ENCODE measurements at regions not wholly inside any gene's neighbourhood (a gene's known extent, or its start where the extent isn't known, plus 50 kb on each side); places are given as distances from the start of the nearest gene placed in this dataset.

GRCh38 chr12:74401966-74402365, 135.7 kb upstream of the ATXN7L3B start:
- TF ChIP-seq, protein P1, sequence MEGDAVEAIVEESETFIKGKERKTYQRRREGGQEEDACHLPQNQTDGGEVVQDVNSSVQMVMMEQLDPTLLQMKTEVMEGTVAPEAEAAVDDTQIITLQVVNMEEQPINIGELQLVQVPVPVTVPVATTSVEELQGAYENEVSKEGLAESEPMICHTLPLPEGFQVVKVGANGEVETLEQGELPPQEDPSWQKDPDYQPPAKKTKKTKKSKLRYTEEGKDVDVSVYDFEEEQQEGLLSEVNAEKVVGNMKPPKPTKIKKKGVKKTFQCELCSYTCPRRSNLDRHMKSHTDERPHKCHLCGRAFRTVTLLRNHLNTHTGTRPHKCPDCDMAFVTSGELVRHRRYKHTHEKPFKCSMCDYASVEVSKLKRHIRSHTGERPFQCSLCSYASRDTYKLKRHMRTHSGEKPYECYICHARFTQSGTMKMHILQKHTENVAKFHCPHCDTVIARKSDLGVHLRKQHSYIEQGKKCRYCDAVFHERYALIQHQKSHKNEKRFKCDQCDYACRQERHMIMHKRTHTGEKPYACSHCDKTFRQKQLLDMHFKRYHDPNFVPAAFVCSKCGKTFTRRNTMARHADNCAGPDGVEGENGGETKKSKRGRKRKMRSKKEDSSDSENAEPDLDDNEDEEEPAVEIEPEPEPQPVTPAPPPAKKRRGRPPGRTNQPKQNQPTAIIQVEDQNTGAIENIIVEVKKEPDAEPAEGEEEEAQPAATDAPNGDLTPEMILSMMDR (IDR thresholded peaks at IDR 0.05): no peak
- TF ChIP-seq ZFX (IDR thresholded peaks at IDR 0.05; ENCODE audit: borderline replicate concordance): no peak
